PC-3 (cell line): ENCODE measurements at regions not wholly inside any gene's neighbourhood (a gene's known extent, or its start where the extent isn't known, plus 50 kb on each side); places are given as distances from the start of the nearest gene placed in this dataset.

Experiments used
- ATAC-seq: fragments of 200-7000 bp; cut with Tn5 transposase; 2 replicates; pipeline ENCODE4 v1.9.1; 2020; ENCODE audit warnings: mild to moderate bottlenecking, moderate library complexity
- BruUV-seq: library from RNA; stranded (reverse); fragments of 400-500 nt; replicated peaks from 2 replicates; lab custom pipeline; 2021; lab: Mats Ljungman, UMichigan
- CTCF ChIA-PET: fragments of 300-600 bp; sonication (Branson Sonifier 250); formaldehyde crosslinking; loops from one replicate; lab custom pipeline; 2022; ENCODE audit warnings: antibody characterized with exemption; lab: Charles Lee
- POLR2A ChIA-PET: fragments of 300-600 bp; sonication (Branson Sonifier 250); formaldehyde crosslinking; loops from one replicate; lab custom pipeline; 2022; ENCODE audit warnings: antibody characterized with exemption; ENCODE audit not compliant: unreplicated experiment; lab: Charles Lee
- DNase-seq: peaks from one replicate; pipeline ENCODE4 v3.0.0-alpha.2; 2015
- H2AFZ ChIP-seq: fragments of 300-600 bp; sonication (generic); 2 replicates; pipeline ENCODE4 v1.6.0; 2016; ENCODE audit warnings: antibody characterized with exemption, low read length
- H3F3A ChIP-seq: fragments of 300-600 bp; sonication (generic); one replicate; pipeline ENCODE4 v1.6.0; 2017; ENCODE audit warnings: antibody characterized with exemption, low read length, control low read depth, mild to moderate bottlenecking; ENCODE audit not compliant: unreplicated experiment
- H3K27ac ChIP-seq: fragments of 300-600 bp; sonication (generic); 2 replicates; pipeline ENCODE4 v1.5.1; 2016; ENCODE audit warnings: mild to moderate bottlenecking, low read length
- H3K27me3 ChIP-seq: fragments of 300-600 bp; sonication (generic); 2 replicates; pipeline ENCODE4 v1.6.1; 2016; ENCODE audit warnings: low read length, mixed read lengths
- H3K36me3 ChIP-seq: fragments of 300-600 bp; sonication (generic); 2 replicates; pipeline ENCODE4 v1.6.1; 2016; ENCODE audit warnings: low read depth, mixed run types, low read length, mixed read lengths
- H3K4me1 ChIP-seq: fragments of 300-600 bp; sonication (generic); 2 replicates; pipeline ENCODE4 v1.5.1; 2016; ENCODE audit warnings: low read length; ENCODE audit not compliant: insufficient read depth
- H3K4me2 ChIP-seq: fragments of 300-600 bp; sonication (generic); 2 replicates; pipeline ENCODE4 v1.6.0; 2016; ENCODE audit warnings: low read length
- H3K4me3 ChIP-seq: fragments of 300-600 bp; sonication (generic); 2 replicates; pipeline ENCODE4 v1.5.1; 2016; ENCODE audit warnings: mild to moderate bottlenecking, low read length, mixed read lengths
- H3K79me2 ChIP-seq: fragments of 300-600 bp; sonication (generic); 2 replicates; pipeline ENCODE4 v1.6.1; 2017; ENCODE audit warnings: low read length, mixed read lengths
- H3K9ac ChIP-seq: fragments of 300-600 bp; sonication (generic); 2 replicates; pipeline ENCODE4 v1.6.0; 2016; ENCODE audit warnings: mild to moderate bottlenecking, low read length
- H3K9me2 ChIP-seq: fragments of 300-600 bp; sonication (generic); replicated peaks from 2 replicates; pipeline ENCODE4 v1.6.1; 2016; ENCODE audit warnings: mixed run types, low read length, mixed read lengths
- H3K9me3 ChIP-seq: fragments of 300-600 bp; sonication (generic); 2 replicates; pipeline ENCODE4 v1.6.1; 2016; ENCODE audit warnings: low read length, mixed read lengths
- H4K20me1 ChIP-seq: fragments of 300-600 bp; sonication (generic); 2 replicates; pipeline ENCODE4 v1.6.1; 2016; ENCODE audit warnings: low read length, mixed read lengths
- EZH2 ChIP-seq: fragments of 300-600 bp; sonication (generic); IDR thresholded peaks from one replicate; pipeline ENCODE4 v1.6.1; 2017; ENCODE audit warnings: antibody characterized with exemption, mild to moderate bottlenecking, low read length; ENCODE audit not compliant: unreplicated experiment
- EZH2phosphoT487 ChIP-seq: fragments of 300-600 bp; sonication (generic); IDR thresholded peaks from 2 replicates; pipeline ENCODE4 v1.6.1; 2018; ENCODE audit warnings: mild to moderate bottlenecking, antibody characterized with exemption, low read length, borderline replicate concordance
- intact Hi-C: fragments of 100-400 bp; cut with micrococcal nuclease; formaldehyde crosslinking; loops from 2 replicates; pipeline ENCODE4 v1.9.0; 2023
- TF ChIP-seq, protein P1 (sequence below): fragments of 300-600 bp; sonication (generic); conservative IDR thresholded peaks from 2 replicates; pipeline ENCODE4 v1.5.1; 2017; ENCODE audit warnings: antibody characterized with exemption, low read depth, mild to moderate bottlenecking, low read length

DNA sequence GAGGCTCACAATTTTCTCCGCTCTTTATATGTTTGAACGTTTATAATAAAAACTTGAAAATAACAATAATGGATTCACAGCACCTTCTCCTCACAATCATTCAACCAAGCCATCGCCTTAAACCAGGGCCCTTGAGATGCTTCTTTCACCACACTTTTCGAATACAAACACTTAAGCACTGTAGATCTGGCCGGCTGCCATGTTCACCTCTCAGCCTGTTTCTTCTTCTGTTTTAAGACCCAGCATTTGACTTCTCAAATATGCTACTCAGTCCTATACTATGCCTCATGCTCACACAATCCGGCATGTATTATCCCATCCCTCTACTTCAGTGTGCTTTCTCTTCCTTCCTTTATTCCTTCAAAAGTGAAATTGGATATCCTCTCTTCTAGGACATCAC, 280.6 kb downstream of the TFEC start:
- Histone ChIP-seq H3K9me3 (no peaks in the 10 kb centered on the region), H3F3A (no peaks in the 10 kb centered on the region), H3K36me3 (no peaks in the 10 kb centered on the region), H3K4me2 (no peak overlapping the region), H3K79me2 (no peaks in the 10 kb centered on the region), H3K27ac (no peak overlapping the region), H3K4me3 (no peak overlapping the region), H3K27me3 (peaks cover 18% of the 10 kb centered on the region; the same call in 1 of the 2 replicates), H3K9ac (no peak overlapping the region), H3K4me1 (no peaks in the 10 kb centered on the region), H3K9me2 (no peaks in the 10 kb centered on the region), H4K20me1 (no peaks in the 10 kb centered on the region), H2AFZ (no peak overlapping the region)
- TF ChIP-seq EZH2, result no peak
- TF ChIP-seq EZH2phosphoT487, result no peak
- TF ChIP-seq, protein P1, sequence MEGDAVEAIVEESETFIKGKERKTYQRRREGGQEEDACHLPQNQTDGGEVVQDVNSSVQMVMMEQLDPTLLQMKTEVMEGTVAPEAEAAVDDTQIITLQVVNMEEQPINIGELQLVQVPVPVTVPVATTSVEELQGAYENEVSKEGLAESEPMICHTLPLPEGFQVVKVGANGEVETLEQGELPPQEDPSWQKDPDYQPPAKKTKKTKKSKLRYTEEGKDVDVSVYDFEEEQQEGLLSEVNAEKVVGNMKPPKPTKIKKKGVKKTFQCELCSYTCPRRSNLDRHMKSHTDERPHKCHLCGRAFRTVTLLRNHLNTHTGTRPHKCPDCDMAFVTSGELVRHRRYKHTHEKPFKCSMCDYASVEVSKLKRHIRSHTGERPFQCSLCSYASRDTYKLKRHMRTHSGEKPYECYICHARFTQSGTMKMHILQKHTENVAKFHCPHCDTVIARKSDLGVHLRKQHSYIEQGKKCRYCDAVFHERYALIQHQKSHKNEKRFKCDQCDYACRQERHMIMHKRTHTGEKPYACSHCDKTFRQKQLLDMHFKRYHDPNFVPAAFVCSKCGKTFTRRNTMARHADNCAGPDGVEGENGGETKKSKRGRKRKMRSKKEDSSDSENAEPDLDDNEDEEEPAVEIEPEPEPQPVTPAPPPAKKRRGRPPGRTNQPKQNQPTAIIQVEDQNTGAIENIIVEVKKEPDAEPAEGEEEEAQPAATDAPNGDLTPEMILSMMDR, result no peak
- BruUV-seq, result no TSS peak
- intact Hi-C loops, result loop anchor here (10.0 kb wide), 1 partner anchor 375 kb away; no protein-coding TSS in a partner anchor
- no peak for DNase-seq
- no peak for ATAC-seq
- POLR2A ChIA-PET, result no interaction called here
- CTCF ChIA-PET, result no interaction called here

DNA sequence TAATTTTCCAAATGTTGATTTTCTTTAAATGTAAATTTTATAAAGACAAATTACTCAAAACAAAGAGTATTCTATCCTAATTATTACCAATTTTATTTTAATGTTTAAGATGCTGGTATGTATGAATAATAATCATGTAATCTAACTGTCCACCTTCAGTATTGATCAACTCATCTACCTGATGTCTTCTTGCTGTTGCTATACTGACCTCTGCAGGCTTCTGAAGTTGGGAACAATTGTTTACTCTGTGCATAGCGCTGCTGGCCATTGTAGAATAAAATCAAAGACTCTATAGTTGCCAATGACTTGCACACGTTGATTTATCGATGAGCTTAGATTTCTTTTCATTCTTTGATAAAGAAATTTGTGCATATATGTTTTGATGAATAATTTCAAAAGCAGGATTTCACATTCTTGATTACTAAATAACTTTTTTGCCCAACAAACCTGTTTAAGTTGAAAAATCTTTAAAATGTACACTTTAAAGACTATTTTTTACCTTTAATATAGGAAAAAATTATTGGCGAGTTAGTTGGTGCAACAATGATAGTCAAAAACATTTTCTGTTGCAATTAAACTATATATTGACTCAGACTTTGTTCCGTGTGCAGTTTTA, 282.3 kb downstream of the TFEC start:
- no peaks in the 10 kb centered on the region for H4K20me1 ChIP-seq
- no peak overlapping the region for H3K27ac ChIP-seq
- H3K79me2 ChIP-seq, result no peaks in the 10 kb centered on the region
- no TSS peak for BruUV-seq
- H3K9me2 ChIP-seq, result no peaks in the 10 kb centered on the region
- no peak for TF ChIP-seq EZH2phosphoT487
- TF ChIP-seq, protein P1, result peak; percentile 69
- no peaks in the 10 kb centered on the region for H3F3A ChIP-seq
- no peaks in the 10 kb centered on the region for H3K9me3 ChIP-seq
- peaks cover 21% of the 10 kb centered on the region for H3K27me3 ChIP-seq
- peak; percentile 44 for DNase-seq
- CTCF ChIA-PET, result no interaction called here
- intact Hi-C loops, result loop anchor here (10.0 kb wide), 1 partner anchor 373 kb away; no protein-coding TSS in a partner anchor
- H2AFZ ChIP-seq, result no peak overlapping the region
- no peak overlapping the region for H3K9ac ChIP-seq
- peak; percentile 76 for ATAC-seq
- POLR2A ChIA-PET, result no interaction called here
- H3K4me1 ChIP-seq, result no peaks in the 10 kb centered on the region
- H3K4me2 ChIP-seq, result no peak overlapping the region
- H3K36me3 ChIP-seq, result no peaks in the 10 kb centered on the region
- H3K4me3 ChIP-seq, result no peak overlapping the region

DNA sequence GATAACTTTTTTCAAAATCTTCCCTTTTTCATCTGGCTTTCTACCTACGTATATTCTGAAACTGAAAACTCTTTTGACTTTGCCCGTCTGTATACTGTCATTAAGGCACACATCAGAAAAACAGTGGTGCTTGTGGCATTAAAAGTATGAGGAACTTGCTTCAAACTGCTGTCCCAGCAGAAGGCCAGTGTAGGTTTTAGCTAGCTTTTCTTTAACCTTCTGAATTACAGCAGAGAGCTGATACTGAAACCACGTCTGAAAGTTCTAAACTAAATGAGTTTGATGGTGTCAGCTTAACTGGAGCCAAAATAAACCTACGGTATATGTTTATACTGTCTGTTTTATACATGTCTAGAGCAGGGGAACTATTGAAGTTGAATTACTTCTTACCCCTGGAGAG, 283.4 kb downstream of the TFEC start:
- ChIA-PET CTCF (no interaction called here), POLR2A (no interaction called here)
- H3F3A ChIP-seq, result no peaks in the 10 kb centered on the region
- TF ChIP-seq EZH2, result no peak
- TF ChIP-seq, protein P1, result no peak
- no peak for TF ChIP-seq EZH2phosphoT487
- intact Hi-C loops, result loop anchor here (10.0 kb wide), 1 partner anchor 372 kb away; no protein-coding TSS in a partner anchor
- no TSS peak for BruUV-seq
- H3K9ac ChIP-seq, result no peak overlapping the region
- H3K79me2 ChIP-seq, result no peaks in the 10 kb centered on the region
- peaks cover 17% of the 10 kb centered on the region for H3K27me3 ChIP-seq
- no peak overlapping the region for H2AFZ ChIP-seq
- H3K9me3 ChIP-seq, result no peaks in the 10 kb centered on the region
- H3K27ac ChIP-seq, result no peak overlapping the region
- ATAC-seq (no peak), DNase-seq (no peak)
- no peaks in the 10 kb centered on the region for H3K4me1 ChIP-seq
- no peak overlapping the region for H3K4me3 ChIP-seq
- no peak overlapping the region for H3K4me2 ChIP-seq
- no peaks in the 10 kb centered on the region for H3K9me2 ChIP-seq
- no peaks in the 10 kb centered on the region for H4K20me1 ChIP-seq
- no peaks in the 10 kb centered on the region for H3K36me3 ChIP-seq
